ENCODE measurements at regions not wholly inside any gene's neighbourhood (a gene's known extent, or its start where the extent isn't known, plus 50 kb on each side); places are given as distances from the start of the nearest gene placed in this dataset.
"Not testable (repeated sequence)": the region's sequence is repeated elsewhere in the genome, so short reads cannot be mapped to it uniquely, and the experiment has no call there.

DNA sequence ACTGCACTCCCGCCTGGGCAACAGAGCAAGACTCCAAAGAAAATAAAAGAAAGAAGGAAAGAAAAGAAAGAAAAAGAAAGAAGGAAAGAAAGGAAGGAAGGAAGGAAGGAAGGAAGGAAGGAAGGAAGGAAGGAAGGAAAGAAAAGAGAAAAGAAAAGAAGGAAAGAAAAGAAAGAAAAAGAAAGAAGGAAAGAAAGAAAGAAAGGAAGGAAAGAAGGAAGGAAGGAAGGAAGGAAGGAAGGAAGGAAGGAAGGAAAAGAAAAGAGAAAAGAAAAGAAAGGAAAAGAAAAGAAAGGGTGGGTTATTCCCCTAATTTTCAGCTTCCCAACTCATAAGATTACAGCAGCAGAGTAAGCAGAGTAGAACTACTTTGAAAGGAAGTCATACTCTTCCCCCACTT lies 64.4 kb downstream of the TMEM200C start:
- H3K27ac Mint-ChIP-seq, H3K4me3 Mint-ChIP-seq: not testable (repeated sequence)

GRCh38 chr18:5828913-5829312 lies 66.4 kb downstream of the TMEM200C start:
- Mint-ChIP-seq H3K9me3 (no peaks in the 10 kb centered on the region), H3K4me1 (no peaks in the 10 kb centered on the region), H3K27me3 (peaks cover 15% of the 10 kb centered on the region), H3K4me3 (no peak overlapping the region), H3K36me3 (no peaks in the 10 kb centered on the region), H3K27ac (no peak overlapping the region)
- no peak for DNase-seq

More for the DNA sequence above, 64.4 kb downstream of the TMEM200C start:
- DNase-seq, H3K36me3 Mint-ChIP-seq, H3K4me1 Mint-ChIP-seq, H3K9me3 Mint-ChIP-seq: not testable (repeated sequence)
- H3K27me3 Mint-ChIP-seq = peaks cover 15% of the 10 kb centered on the region

- H3K4me1 Mint-ChIP-seq = no peaks in the 10 kb centered on the region
- no peaks in the 10 kb centered on the region for H3K36me3 Mint-ChIP-seq
- no peak for DNase-seq
- H3K9me3 Mint-ChIP-seq = no peaks in the 10 kb centered on the region
- H3K27ac Mint-ChIP-seq = no peak overlapping the region
- H3K27me3 Mint-ChIP-seq = peaks cover 6% of the 10 kb centered on the region
- no peak overlapping the region for H3K4me3 Mint-ChIP-seq
Observed at GRCh38 chr18:5825663-5826062, 69.7 kb downstream of the TMEM200C start.

DNA sequence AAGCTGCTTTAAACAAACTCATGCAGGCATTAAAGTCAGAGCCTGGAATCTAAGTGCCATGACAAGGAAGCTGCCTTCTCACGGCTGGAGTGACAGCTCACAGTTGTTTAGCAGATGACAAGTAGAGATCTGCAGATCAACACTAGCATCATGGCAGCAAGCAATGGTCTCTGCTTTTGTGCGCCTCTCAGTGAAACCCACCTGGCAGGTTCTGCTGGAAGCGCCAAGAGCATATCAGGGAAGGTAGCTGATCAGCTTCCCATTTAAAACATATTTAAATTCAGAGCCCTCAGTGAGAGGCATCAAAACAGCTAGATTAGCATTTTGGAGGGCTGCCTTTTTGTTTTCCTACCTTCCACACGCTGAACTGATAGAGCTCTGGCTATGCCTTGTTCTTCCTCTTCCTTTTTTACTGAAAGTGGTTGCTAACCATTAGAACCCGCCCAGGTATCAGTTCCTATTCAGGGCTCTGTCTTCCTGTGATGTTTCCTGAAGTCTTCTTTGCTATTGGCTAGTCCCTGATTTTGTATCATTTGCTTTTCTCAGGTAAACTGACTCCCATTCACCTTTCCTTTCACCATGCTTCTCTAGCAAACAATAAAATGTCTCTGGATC lies 70.8 kb downstream of the TMEM200C start:
- H3K27me3 Mint-ChIP-seq = peaks cover 3% of the 10 kb centered on the region
- DNase-seq = no peak
- H3K27ac Mint-ChIP-seq = no peak overlapping the region
- H3K4me3 Mint-ChIP-seq = no peak overlapping the region
- no peaks in the 10 kb centered on the region for H3K36me3 Mint-ChIP-seq
- no peaks in the 10 kb centered on the region for H3K9me3 Mint-ChIP-seq
- no peaks in the 10 kb centered on the region for H3K4me1 Mint-ChIP-seq

GRCh38 chr18:5817816-5818215 lies 77.5 kb downstream of the TMEM200C start:
- Mint-ChIP-seq H3K27me3 (peaks cover 4% of the 10 kb centered on the region), H3K4me1 (no peaks in the 10 kb centered on the region)

DNA sequence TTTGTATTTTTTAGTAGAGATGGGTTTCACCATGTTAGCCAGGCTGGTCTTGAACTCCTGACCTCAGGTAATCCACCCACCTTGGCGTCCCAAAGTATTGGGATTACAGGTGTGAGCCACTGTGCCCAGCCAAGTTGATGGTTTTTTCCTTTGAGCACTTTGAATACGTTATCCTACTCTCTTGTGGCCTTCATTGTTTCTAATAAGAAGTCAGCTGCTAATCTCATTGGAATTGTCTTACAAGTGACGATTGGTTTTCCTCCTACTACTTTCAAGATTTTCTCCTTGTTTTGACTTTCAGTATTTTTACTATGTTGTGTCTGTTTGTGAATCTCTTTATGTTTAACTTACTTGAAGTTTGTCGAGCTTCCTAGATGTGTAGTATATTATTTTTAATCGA lies 88.5 kb downstream of the TMEM200C start:
- DNase-seq = no peak
- no peak overlapping the region for H3K27ac Mint-ChIP-seq
- H3K27me3 Mint-ChIP-seq = peaks cover 4% of the 10 kb centered on the region
- no peaks in the 10 kb centered on the region for H3K4me1 Mint-ChIP-seq
- no peaks in the 10 kb centered on the region for H3K36me3 Mint-ChIP-seq
- peaks cover 18% of the 10 kb centered on the region for H3K9me3 Mint-ChIP-seq
- no peak overlapping the region for H3K4me3 Mint-ChIP-seq

More at GRCh38 chr18:5817816-5818215, 77.5 kb downstream of the TMEM200C start:
- Mint-ChIP-seq H3K36me3 (no peaks in the 10 kb centered on the region), H3K27ac (no peak overlapping the region), H3K9me3 (no peaks in the 10 kb centered on the region), H3K4me3 (no peak overlapping the region)
- no peak for DNase-seq

DNA sequence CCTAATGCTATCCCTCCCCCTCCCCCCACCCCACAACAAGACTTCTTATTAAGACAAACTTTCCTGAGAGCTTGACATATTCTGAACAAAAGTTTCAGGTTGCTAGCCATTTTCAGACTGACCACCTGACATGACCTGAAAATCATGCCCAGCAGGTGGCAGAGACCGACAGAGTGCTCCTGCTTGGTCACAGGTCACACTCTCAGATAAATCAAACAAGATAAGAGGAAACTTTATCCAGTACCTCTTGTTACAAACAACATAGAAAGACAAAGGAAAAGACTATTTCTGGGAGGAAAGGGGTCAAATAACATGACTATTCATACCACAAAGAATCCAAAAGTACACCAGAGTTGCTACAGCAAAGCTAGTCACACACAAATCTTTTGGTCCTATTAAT lies 107.4 kb downstream of the TMEM200C start:
- no peak for DNase-seq
- no peak overlapping the region for H3K27ac Mint-ChIP-seq
- H3K4me3 Mint-ChIP-seq = no peak overlapping the region
- no peaks in the 10 kb centered on the region for H3K27me3 Mint-ChIP-seq
- H3K4me1 Mint-ChIP-seq = no peaks in the 10 kb centered on the region
- peaks cover 3% of the 10 kb centered on the region for H3K9me3 Mint-ChIP-seq
- H3K36me3 Mint-ChIP-seq = no peaks in the 10 kb centered on the region

GRCh38 chr18:5779922-5780321 lies 115.4 kb downstream of the TMEM200C start:
- Mint-ChIP-seq H3K36me3 (no peaks in the 10 kb centered on the region), H3K9me3 (peaks cover 3% of the 10 kb centered on the region), H3K4me3 (no peak overlapping the region), H3K27me3 (peaks cover 13% of the 10 kb centered on the region), H3K27ac (no peak overlapping the region), H3K4me1 (no peaks in the 10 kb centered on the region)
- DNase-seq = no peak

DNA sequence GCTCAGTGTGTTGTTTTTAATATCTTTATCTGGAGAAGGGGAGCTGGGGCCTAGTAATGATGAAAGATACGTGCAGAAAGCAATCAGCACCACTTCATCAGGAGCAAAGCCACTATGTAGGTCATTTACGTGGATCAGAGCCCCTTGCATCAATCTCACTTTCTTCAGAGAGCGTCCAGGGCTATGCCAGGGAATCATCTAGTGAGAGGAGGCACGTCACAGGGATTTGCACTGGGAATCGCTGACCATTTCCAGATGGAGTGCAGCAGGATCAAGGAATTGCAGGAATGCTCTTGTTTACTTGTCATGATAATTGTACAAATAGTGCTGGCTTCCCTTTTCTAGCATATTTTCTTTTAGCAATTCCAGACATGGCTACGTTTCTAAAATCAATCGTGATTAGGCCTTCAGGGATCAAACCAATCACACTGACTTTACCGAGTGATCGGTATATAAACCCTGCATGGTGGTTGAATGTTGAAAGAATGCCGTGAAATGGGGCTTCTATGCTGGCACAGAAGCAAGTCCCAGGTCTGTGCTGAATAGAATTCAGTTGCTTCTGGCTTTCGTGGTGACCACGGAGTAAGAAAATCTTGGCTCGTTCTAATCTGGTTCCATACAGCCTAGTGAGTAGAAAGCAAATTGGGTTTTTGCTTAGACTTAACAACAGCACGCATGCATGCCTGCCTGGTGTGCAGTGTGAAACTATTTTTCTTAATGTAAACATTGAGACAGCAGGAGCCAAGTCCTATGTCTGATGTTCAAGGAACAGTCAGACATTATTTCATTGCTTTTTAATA lies 122.8 kb downstream of the TMEM200C start:
- Mint-ChIP-seq H3K9me3 (peaks cover 2% of the 10 kb centered on the region), H3K4me3 (no peak overlapping the region), H3K4me1 (no peaks in the 10 kb centered on the region), H3K27ac (no peak overlapping the region), H3K27me3 (peaks cover 15% of the 10 kb centered on the region), H3K36me3 (no peaks in the 10 kb centered on the region)
- no peak for DNase-seq

- no peak overlapping the region for H3K4me3 Mint-ChIP-seq
- no peaks in the 10 kb centered on the region for H3K4me1 Mint-ChIP-seq
- no peak for DNase-seq
- peaks cover 12% of the 10 kb centered on the region for H3K27me3 Mint-ChIP-seq
- H3K27ac Mint-ChIP-seq = no peak overlapping the region
- H3K36me3 Mint-ChIP-seq = no peaks in the 10 kb centered on the region
- H3K9me3 Mint-ChIP-seq = no peaks in the 10 kb centered on the region
Observed at GRCh38 chr18:5771343-5771742, 124.0 kb downstream of the TMEM200C start.

DNA sequence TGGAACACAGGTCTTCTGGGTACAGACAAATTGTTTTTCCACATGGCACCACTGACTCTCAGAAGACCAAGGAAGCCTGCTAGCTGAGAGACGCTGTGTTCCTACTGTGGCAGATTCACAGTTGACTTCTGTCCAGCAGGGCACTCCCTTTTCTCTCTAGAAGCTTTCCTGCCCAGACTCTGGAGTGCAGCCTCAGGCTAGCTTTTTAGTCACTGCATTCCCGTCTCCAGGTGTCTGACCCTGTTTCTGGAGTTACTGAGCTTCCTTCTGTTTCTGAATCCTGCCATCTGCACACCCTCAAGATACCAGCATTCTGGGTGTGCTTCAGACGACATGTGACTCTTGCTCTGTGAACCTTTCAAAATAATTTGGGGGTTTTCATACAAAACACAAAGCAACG lies 125.1 kb downstream of the TMEM200C start:
- no peak for DNase-seq

DNA sequence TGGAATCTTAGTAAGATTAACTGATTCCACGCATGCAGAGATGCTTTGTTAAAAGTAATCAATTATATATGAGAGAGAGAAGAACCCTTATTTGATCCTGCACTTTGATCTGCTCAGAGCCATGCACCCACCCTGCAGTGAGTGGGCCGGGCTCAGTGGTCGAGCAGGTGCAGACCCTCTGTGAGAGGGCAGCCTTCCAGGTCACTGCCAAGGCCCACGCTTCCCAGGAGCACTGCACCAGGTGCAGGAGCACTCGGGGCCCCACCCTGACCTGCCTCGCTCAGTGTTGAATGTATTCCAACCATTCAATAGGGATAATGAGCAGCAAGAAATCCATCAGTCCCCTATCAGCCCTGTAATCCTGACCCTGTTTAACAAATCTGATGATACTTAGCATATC lies 126.9 kb downstream of the TMEM200C start:
- DNase-seq = no peak
- Mint-ChIP-seq H3K27ac (no peak overlapping the region), H3K4me1 (no peaks in the 10 kb centered on the region), H3K4me3 (no peak overlapping the region), H3K9me3 (no peaks in the 10 kb centered on the region), H3K36me3 (no peaks in the 10 kb centered on the region), H3K27me3 (no peaks in the 10 kb centered on the region)

More for the DNA sequence above, 125.1 kb downstream of the TMEM200C start:
- H3K27me3 Mint-ChIP-seq = peaks cover 5% of the 10 kb centered on the region
- no peaks in the 10 kb centered on the region for H3K4me1 Mint-ChIP-seq
- H3K9me3 Mint-ChIP-seq = no peaks in the 10 kb centered on the region
- no peak overlapping the region for H3K27ac Mint-ChIP-seq
- H3K4me3 Mint-ChIP-seq = no peak overlapping the region
- H3K36me3 Mint-ChIP-seq = no peaks in the 10 kb centered on the region

DNA sequence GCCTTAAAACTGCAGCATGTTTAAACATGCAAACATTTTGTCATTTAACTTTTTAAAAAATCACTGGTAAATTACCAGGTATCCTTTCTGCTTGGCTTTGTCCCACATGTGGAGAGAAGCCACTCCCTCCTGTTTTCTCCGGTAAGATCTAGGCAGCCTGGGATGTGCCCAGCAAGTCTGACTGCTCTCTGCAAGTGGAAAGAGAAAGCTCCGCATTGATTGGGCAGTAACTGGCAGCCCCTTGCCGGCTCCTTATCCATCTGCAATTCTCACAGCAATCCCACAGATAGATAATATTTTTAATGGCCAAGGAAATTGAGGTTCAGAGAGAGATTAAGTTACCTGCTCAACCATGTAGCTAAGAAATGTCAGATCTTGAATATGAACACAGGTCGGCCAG lies 136.1 kb downstream of the TMEM200C start:
- no peaks in the 10 kb centered on the region for H3K36me3 Mint-ChIP-seq
- peaks cover 5% of the 10 kb centered on the region for H3K4me1 Mint-ChIP-seq
- peaks cover 31% of the 10 kb centered on the region for H3K27me3 Mint-ChIP-seq
- no peaks in the 10 kb centered on the region for H3K9me3 Mint-ChIP-seq
- DNase-seq = no peak
- H3K4me3 Mint-ChIP-seq = no peak overlapping the region
- H3K27ac Mint-ChIP-seq = no peak overlapping the region

DNA sequence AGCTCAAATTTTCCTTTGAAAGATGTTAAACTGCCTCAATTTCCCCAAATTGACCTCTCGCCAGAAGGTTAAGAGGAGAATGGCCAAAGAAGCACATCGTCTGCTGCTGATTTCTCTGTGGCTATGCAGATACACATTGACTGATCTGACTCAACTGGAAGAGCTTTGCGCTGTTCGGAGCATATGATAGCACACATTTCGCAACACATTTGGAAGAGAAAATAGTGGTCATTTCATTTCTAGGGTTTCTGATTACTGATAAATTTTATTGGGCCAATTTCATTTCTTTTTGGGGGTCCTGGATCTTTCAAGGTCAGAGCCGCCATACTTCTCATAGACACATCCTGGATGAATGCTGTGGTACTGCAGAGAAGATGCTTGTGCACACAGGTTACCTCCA lies 138.5 kb downstream of the TMEM200C start:
- Mint-ChIP-seq H3K9me3 (no peaks in the 10 kb centered on the region), H3K27ac (no peak overlapping the region), H3K4me3 (no peak overlapping the region), H3K4me1 (peaks cover 5% of the 10 kb centered on the region), H3K36me3 (no peaks in the 10 kb centered on the region), H3K27me3 (peaks cover 46% of the 10 kb centered on the region)
- DNase-seq = no peak

DNA sequence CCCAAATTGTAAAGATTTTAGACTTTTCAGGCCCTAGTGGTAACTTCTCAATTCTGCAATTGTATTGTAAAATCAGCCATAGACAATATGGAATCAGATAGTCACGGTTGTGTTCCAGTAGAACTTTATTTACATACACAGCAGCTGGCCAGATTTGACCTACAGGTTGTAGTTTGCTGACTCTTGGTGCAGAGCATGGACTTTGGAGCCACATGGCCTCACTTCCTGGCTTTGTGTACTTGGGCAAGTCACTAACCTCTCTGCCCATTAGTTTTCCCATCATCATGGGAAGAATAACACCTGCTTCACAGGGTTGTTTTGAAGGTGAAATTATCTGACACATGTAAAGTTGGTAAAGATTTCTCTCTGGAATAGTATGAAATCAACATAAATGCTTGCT lies 147.6 kb downstream of the TMEM200C start:
- peaks cover 10% of the 10 kb centered on the region for H3K27me3 Mint-ChIP-seq
- H3K4me1 Mint-ChIP-seq = no peaks in the 10 kb centered on the region
- H3K9me3 Mint-ChIP-seq = no peaks in the 10 kb centered on the region
- no peaks in the 10 kb centered on the region for H3K36me3 Mint-ChIP-seq
- no peak overlapping the region for H3K27ac Mint-ChIP-seq
- H3K4me3 Mint-ChIP-seq = no peak overlapping the region
- no peak for DNase-seq

DNA sequence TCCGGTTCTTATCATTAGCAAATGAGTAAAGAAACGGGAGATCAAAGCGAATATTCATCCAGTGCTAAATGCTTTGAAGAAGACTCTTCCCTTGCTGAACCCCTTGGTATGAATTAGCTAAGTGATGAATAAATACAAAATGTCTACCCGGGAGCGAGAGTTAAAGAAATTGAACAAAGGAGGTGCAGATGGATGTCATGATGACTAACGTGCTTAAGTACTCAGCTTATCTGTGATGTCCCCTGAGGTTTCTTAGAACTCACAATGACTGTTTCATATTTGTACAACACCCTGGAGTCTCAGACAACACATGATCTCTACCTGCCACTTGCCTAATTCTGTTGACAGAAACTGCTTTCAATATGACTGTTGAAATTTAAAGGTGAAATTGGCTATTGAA lies 148.5 kb downstream of the TMEM200C start:
- no peak for DNase-seq
- Mint-ChIP-seq H3K36me3 (no peaks in the 10 kb centered on the region), H3K9me3 (no peaks in the 10 kb centered on the region), H3K27ac (no peak overlapping the region), H3K4me3 (no peak overlapping the region), H3K27me3 (peaks cover 9% of the 10 kb centered on the region), H3K4me1 (no peaks in the 10 kb centered on the region)
